ENCODE measurements at regions not wholly inside any gene's neighbourhood (a gene's known extent, or its start where the extent isn't known, plus 50 kb on each side); places are given as distances from the start of the nearest gene placed in this dataset.

GRCh38 chr6:100944644-100945043, 63.5 kb upstream of the ASCC3 start:
- no peak for DNase-seq

GRCh38 chr6:100946021-100946540, 65.0 kb upstream of the ASCC3 start:
- no peak for DNase-seq

GRCh38 chr6:100946711-100947110, 65.6 kb upstream of the ASCC3 start:
- no peak for DNase-seq

- DNase-seq, result no peak
These were observed 67.4 kb upstream of the ASCC3 start for GRCh38 chr6:100948381-100949133.

GRCh38 chr6:100952006-100952405, 70.9 kb upstream of the ASCC3 start:
- DNase-seq, result no peak

GRCh38 chr6:100959280-100959679, 78.2 kb upstream of the ASCC3 start:
- no peak for DNase-seq

GRCh38 chr6:100962466-100962865, 81.3 kb upstream of the ASCC3 start:
- no peak for DNase-seq

- DNase-seq, result no peak
These were observed 83.9 kb upstream of the ASCC3 start for GRCh38 chr6:100965067-100965466.

GRCh38 chr6:100968949-100969348, 87.8 kb upstream of the ASCC3 start:
- DNase-seq, result no peak

- no peak for DNase-seq
These were observed 98.1 kb upstream of the ASCC3 start for GRCh38 chr6:100979267-100979666.

- no peak for DNase-seq
These were observed 99.8 kb upstream of the ASCC3 start for GRCh38 chr6:100980949-100981348.

- no peak for DNase-seq
These were observed 105.8 kb upstream of the ASCC3 start for GRCh38 chr6:100986921-100987320.

- DNase-seq, result no peak
These were observed 106.4 kb upstream of the ASCC3 start for GRCh38 chr6:100987556-100987955.

- DNase-seq, result no peak
These were observed 107.4 kb upstream of the ASCC3 start for GRCh38 chr6:100988391-100988984.

- no peak for DNase-seq
These were observed 108.9 kb upstream of the ASCC3 start for GRCh38 chr6:100990070-100990469.

- no peak for DNase-seq
These were observed 115.3 kb upstream of the ASCC3 start for GRCh38 chr6:100996409-100996808.

- DNase-seq, result no peak
These were observed 117.0 kb upstream of the ASCC3 start for GRCh38 chr6:100998111-100998510.

GRCh38 chr6:100999034-100999597, 118.0 kb upstream of the ASCC3 start:
- DNase-seq, result no peak

- DNase-seq, result no peak
These were observed 119.2 kb upstream of the ASCC3 start for GRCh38 chr6:101000341-101000740.

- no peak for DNase-seq
These were observed 119.9 kb upstream of the ASCC3 start for GRCh38 chr6:101001012-101001411.

- no peak for DNase-seq
These were observed 120.5 kb upstream of the ASCC3 start for GRCh38 chr6:101001607-101002006.

GRCh38 chr6:101003075-101003474, 121.9 kb upstream of the ASCC3 start:
- no peak for DNase-seq

- no peak for DNase-seq
These were observed 130.1 kb upstream of the ASCC3 start for GRCh38 chr6:101011186-101011585.

- no peak for DNase-seq
These were observed 132.6 kb upstream of the ASCC3 start for GRCh38 chr6:101013612-101014195.
